Stimulated activated CD4-positive, alpha-beta T cell treated with anti-CD3 and anti-CD28 coated beads, Interleukin-12 subunit alpha, Interleukin-12 subunit beta, amount 100 ng/mL, for 48 hours (primary cell): ENCODE measurements at regions not wholly inside any gene's neighbourhood (a gene's known extent, or its start where the extent isn't known, plus 50 kb on each side); places are given as distances from the start of the nearest gene placed in this dataset.
"Not testable (repeated sequence)": the region's sequence is repeated elsewhere in the genome, so short reads cannot be mapped to it uniquely, and the experiment has no call there.

Experiments used
- DNase-seq, 3 donors: peaks; one replicate each; pipeline ENCODE4 v3.0.0-alpha.2; 2020; ENCODE audit warnings: low read depth in 2 of 3, low spot score in 1 of 3

DNA sequence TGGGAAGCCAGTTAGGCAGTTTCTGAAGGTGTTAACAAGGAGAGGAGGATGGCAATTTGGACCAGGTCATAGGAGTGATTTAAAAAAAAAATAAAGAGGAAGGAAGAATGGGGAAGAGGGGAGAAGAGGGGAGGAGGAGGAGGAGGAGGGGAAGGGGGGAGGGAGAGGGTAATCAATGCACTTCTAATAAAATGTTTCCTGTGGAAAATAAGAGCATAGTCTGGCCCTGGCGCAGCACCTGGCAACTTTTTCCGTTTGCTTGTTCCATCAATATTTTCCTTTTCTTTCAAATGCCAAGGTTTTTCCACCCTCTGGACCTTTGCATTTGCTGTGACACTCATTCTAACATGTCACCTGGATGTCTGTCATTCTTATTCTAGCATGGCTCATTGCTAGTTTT, 308.2 kb downstream of the PPP1R3A start:
- DNase-seq: no peak

DNA sequence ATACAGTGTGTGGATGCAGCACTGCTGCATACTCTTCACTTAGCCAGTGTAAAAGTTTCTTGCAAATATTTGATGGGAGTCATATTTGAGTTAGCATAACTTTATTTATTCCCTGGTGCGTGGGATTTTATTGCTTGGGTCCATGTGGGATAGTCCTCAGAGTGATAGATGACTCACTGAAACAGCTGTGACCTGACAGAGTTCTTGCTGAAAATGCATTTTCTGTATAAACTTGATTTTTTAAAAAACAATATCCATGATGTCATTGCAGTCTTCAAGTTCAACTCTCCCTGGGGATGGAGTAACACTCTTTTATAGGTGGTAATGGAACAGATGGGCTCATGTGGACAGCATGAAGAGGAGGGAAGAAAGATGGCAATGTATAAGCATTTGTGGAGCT, 310.0 kb downstream of the PPP1R3A start:
- no peak for DNase-seq

DNA sequence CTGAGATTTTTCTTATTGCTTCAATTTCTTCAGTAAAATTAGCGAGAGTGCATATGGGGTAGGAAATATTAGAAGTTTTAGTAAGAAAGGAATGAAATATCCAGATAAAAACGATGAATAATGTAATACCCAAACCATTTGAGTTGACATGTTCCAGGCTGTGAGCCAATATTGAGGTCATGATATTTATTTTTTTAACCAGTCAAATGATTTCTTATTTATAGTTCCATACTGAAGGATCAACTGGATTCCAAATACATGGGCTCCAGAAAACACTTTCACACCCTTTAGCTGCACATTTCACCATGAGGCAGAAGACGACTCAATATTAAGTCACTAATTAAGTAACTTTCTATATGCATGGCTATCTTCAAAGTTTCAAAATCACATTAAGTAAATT, 312.5 kb downstream of the PPP1R3A start:
- DNase-seq: no peak

DNA sequence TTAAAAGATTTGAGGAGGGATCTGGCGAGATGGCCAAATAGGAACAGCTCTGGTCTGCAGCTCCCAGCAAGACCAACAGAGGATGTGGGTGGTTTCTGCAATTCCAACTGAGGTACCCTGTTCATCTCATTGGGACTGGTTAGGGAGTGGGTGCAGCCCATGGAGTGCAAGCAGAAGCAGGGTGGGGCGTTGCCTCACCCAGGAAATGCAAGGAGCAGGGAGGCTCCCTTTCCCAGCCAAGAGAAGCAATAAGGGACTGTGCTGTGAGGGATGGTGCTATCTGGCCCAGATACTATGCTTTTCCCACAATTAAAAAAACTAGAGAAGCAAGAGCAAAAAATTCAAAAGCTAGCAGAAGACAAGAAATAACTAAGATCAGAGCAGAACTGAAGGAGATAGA, 318.4 kb downstream of the PPP1R3A start:
- DNase-seq: not testable (repeated sequence)

DNA sequence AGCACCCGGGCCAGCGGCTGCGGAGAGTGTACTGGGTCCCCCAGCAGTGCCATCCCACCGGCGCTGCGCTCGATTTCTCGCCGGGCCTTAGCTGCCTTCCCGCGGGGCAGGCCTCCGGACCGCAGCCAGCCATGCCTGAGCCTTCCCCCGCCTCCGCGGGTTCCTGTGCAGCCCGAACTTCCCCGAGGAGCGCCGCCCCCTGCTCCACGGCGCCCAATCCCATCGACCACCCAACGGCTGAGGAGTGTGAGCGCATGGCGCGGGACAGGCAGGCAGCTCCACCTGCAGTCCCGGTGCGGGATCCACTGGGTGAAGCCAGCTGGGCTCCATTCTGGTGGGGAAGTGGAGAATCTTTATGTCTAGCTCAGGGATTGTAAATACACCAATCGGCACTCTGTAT, 325.4 kb downstream of the PPP1R3A start:
- not testable (repeated sequence) for DNase-seq

DNA sequence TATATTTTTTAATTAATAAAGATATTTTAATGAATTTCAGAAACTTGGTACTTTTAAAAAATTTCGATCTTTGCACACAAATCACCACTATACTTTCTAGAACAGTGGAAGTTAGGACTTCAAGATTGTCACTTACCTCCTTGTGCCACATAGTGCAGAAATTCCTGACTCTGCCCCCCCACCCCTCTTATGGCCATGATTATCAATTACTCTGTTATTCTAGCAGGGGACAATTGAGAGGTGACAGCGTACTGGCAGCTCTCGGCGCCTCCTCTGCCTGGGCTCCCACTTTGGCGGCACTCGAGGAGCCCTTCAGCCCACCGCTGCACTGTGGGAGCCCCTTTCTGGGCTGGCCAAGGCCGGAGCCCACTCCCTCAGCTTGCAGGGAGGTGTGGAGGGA, 325.9 kb downstream of the PPP1R3A start:
- not testable (repeated sequence) for DNase-seq

DNA sequence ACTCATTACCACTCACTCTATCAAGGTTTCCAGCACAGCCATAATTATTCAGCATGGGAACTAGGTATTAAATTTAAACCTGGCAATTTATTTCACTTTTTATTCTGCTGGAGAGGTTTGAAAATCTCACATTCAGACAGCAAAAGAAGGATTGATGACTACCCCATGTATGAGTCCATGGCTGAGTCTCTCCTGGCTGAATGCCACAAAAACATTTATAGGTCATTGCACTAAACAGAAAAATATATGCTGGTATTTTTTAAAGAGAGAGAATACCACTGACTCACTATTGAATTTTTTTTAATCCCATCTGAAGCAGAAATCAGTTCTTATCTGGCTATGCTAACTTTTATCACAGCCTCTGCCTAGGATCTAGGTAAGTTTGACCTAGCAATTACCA, 336.3 kb downstream of the PPP1R3A start:
- no peak for DNase-seq

DNA sequence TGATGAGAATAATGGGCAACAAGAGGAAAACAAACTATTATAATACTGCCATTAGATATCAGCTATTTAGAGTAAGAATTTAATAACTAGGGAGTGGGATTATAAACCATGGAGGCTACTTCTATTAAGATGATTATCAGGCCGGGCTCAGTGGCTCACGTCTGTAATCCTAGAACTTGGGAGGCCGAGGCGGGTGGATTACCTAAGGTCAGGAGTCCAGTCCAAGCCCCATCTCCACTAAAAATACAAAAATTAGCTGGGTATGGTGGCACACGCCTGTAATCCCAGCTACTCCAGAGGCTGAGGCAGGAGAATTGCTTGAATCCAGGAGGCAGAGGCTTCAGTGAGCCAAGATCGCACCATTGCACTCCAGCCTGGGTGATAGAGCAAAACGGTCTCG, 355.6 kb downstream of the PPP1R3A start:
- DNase-seq: not testable (repeated sequence)

DNA sequence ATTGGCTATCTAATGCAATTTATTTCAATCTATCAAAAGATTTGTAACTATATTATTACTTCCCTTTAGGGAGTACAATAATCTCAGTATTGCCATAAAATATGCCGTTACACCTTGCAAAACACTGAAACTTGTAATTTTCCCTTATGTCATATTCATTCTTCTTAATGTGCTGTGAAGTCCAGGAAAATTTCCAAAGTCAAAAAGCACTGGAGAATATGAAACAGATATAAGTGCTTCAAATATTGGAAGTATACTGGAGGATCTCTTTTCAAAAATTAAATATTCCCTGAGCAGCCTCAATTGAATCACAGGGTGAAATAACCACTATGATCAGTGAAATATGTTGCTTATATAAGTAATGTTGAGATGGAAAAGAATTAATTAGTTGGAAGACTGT, 356.0 kb downstream of the PPP1R3A start:
- DNase-seq: no peak

DNA sequence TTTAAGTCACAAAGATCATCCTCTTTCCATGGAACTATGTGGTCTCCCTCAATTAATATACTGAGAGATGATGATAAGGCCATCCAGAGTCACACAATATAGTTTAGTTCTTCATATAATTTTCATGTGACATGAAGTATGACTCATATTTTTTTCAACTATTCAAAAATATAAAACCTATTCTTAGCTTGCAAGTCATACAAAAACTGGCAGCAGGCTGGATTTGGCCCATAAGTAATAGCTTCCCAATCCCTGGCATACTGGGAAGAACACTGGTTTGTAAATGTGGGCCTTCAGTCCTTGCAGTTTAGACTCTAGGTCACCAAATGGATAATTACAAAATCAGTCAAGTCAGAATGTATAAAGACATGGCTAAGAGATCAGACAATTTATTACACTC, 356.6 kb downstream of the PPP1R3A start:
- no peak for DNase-seq

DNA sequence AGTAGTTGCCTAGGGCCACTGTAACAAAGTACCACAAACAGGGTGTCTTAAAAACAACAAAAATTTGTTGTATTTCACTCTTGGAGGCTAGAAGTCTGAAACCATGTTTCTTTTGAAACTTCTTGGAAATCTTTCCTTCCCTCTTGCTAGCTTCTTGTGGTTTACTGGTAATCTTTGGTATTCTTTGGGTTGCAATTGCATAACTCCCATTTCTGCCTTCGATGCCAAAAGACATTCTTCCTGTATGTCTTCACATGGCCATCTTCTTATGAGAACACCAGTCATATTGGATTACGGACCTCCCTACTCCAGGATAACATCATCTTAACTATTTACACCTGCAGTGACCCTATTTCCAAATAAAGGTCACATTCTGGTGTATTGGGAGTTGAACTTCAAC, 357.4 kb downstream of the PPP1R3A start:
- DNase-seq: no peak

DNA sequence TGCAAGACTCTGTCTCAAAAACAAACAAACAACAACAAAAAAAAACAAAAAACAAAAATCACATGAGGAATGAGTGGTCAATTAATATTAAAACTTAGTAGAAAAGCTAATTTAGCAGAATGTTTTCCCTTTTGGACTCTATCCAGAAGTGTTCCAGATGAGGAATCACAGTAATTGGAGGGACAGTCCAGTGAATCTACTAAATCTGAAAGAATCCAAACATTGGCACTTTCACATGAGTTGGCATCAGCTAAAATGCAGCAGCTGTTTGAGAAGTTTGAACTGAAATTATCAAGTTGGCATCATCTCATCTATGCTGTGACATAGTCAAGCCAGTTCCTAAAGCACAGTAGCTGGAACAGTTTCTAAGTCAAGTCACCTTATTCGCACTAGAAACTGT, 367.8 kb downstream of the PPP1R3A start:
- no peak for DNase-seq

DNA sequence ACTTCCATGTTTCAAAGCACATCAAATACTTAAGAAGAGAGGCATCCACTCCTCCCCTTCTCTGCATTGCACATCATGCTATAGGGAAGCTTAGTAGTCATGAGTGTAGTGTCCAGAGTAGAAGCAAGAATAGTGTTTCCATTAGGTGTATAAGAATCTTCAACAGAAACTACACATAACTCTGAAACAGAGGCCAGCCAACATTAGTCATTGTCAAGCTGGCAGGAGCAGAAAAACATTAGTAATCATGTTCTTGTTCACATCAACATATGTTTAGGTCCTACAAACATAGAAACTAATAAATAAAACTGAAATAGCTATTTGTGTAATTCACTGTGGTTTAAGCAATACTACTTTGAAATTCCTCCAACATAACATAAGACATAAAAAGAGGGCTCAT, 370.2 kb downstream of the PPP1R3A start:
- DNase-seq: no peak

DNA sequence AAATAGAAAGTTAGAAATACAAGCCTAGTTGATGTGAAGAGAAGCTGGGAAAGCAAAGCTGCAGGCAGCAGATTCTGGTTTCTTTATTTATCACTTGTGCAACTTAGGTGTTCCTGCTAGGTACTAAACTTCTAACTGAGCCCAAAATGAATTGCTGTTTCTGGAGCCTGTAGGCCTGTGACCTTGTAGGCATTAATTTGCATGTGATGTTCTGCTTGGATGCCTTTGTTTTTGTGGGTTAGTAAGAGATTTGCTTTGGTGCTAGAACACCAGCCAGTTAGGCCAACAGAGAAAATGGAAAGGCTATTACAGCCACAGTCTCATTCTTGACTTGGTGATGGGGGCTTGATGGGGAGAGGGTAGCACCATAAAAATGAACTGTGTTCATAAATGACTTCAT, 370.7 kb downstream of the PPP1R3A start:
- DNase-seq: no peak

DNA sequence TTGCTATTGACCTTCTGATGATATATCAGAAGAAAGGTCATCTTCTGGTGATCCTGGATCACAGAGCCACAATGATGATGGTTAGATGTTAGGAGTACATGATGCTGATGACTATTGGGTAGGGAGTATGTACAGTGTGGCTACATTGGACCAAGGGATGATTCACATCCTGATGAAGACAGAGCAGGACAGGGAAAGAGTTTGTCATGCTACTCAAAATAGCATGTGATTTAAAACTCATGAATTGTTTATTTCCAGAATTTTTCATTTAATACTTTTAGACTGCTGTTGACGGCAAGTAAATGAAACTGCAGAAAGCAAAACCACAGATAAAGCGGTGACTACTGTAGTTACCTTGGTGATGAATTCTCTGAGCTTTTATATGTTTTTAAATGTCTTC, 397.3 kb downstream of the PPP1R3A start:
- no peak for DNase-seq

DNA sequence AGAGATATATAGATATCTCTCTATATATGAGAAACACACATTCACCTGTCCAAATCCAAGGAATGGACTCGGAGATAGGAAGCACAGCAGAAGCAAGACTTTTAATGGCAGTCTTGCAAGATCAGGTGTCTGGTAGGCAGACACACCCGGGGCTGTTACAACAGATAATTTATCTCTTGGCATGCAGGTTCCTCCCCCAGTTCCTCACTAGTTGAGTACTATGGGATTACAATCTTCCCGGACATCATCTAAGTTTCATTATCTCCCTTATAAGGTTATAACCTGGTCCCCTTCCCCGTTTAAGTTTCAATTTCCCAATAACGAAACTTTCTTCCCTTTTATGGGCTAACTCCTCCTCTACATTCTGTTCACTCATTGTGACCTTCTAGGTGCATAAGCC, 399.3 kb downstream of the PPP1R3A start:
- no peak for DNase-seq

DNA sequence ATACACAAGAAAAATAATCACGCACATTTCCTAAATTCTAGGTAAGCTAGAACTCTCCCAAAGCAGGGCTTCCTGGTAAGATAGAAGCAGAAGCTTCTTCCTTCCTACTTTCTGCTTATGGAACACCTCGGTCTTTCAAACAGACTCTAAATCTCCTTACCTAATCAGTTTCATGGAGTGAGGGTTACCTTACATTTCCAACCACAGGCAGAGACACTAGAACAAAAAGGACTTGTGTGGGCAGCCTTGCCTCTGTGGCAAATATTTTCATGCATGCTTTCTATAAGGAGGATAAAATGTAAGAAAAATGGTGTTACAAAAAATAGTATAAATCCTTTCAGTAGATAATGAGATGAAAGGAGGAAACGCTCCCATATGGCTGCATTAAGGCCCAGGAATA, 386.3 kb upstream of the SMIM30 start:
- DNase-seq: no peak

DNA sequence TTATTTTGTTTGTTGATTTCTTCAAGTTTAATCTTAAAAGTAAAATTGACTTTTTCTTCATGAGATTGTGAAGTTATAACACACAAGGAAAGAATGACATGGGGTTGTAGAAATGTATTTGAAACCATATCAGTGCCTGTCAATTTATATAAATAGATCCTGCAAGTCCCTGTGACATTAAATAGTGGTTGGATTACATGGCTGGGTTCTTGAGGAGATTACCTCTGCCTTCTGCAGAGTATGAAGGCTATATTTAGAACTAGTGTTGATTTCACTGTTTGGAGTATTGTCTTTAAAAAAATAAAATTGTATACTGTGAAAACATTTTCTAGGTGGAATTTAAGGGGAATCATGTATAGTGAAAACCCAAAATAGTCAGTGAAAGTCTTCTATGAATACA, 385.8 kb upstream of the SMIM30 start:
- no peak for DNase-seq

DNA sequence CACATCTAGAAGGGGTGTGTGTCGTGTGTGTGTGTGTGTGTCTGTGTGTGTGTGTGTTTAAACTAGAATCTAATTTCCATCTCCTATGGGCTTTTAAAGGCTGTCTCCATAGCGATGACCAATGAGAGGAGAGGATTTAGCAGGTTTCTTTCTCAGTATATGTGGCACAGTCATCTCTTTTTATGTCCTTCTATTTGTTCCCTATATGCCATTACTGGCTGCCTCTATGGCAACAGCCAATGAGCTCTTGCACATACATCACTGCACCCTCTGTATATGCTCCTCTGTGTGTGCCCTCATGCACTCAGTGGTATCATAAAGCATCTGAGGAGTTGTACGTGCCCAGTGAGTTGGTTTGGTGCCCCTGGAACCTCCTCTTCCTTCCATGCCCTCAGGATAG, 378.2 kb upstream of the SMIM30 start:
- not testable (repeated sequence) for DNase-seq

DNA sequence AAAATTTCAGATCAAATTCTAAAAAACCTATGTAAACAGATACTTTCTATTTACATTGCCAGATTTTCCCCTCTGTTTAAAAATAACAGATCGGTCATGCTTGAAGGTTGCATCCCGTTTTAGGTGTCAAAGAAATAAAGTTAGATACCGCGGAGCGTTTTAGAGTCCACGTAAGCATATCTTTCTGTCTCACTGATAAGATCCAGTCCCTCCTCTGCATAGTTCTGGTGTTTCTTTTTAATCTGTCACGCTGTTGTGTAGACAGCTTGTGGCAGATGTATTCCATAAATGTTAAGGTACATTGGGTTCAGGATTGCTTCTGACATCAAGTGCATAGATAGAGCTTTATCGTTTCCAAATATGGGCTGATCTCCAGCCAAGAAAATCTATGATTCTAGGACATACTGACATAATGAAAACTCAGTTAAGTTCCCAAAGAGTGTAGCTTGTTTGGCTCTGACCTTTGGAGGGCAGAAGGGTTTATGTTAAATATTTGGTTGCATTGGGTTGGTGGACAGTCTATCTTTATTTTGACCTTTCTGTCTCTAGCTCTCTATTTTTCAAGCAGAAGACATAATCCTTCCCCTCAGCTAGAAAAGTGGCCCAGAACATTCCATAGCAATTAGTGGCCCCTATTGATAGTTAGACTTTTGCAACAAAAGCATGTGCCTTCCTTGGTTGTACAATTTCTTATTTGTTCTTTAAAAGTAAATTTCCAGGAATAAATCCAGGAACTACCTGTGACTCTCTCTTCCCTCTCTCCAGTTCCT, 376.6 kb upstream of the SMIM30 start:
- DNase-seq: not testable (repeated sequence)

DNA sequence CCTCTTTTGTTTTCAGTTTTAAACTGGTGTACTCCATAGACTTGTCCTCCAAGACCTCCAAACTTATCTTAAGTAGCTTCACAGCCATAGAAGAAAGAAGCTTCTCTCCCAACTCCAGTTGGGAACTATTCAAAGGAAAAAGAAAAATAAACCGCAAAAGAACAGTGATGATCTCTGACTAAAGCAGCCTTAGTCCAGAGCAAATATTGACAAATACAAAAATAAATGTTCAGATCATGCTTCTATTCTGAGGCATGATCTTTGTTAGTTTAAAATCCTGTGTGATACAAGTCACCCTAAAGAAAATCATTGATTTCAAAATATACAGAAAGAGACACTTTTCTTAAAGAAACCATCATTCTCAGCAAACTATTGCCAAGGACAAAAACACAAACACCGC, 373.0 kb upstream of the SMIM30 start:
- DNase-seq: no peak

DNA sequence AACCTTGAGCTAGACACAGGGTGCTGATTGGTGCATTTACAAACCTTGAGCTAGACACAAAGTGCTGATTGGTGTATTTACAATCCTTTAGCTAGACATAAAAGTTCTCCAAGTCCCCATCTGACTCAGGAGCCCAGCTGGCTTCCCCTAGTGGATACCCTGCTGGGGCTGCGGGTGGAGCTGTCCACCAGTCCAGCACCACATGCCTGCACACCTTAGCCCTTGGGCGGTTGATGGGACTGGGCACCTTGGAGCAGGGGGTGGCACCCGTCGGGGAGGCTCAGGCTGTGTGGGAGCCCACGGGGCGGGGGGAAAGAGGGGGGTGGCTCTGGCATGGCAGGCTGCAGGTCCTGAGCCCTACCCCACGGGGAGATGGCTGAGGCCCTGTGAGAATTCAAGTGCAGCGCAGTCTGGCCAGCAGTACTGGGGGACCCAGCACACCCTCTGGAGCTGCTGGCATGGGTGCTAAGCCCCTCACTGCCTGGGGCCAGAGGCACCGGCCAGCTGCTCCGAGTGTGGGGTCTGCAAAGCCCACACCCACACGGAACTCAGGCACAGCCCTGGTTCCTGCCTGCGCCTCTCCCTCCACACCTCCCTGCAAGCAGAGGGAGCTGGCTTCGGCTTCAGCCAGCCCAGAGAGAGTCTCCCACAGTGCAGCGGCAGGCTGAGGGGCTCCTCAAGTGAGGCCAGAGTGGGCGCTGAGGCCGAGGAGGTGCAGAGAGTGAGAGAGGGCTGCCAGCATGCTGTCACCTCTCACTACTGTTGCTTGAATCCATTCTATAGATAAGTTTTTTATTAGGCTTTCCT, 369.8 kb upstream of the SMIM30 start:
- DNase-seq: no peak

DNA sequence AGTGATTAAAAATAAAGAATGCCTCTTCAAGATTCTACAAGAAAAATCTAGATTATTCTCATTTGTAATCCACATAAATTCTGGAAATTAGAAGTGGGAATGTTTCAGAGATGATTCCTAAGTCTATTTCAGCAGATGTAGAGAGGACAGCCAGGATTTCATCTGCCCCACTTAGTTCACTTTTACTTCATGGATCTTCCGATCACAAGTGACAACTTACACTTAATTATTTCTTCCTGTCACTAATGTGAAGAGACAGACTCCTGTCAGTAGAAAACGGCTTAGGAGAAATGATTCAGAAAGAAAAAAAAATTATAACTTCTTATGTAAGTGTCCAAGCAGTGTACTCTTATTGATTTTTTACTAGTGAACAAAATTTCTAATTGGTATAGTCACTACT, 368.2 kb upstream of the SMIM30 start:
- no peak for DNase-seq
